GM23248 (cell line): ENCODE measurements at regions not wholly inside any gene's neighbourhood (a gene's known extent, or its start where the extent isn't known, plus 50 kb on each side); places are given as distances from the start of the nearest gene placed in this dataset.

Source experiments
- DNase-seq: peaks from one replicate; pipeline ENCODE4 v3.0.0-alpha.2; 2015
- H2AFZ ChIP-seq: fragments of 200-600 bp; sonication (generic); 2 replicates; pipeline ENCODE4 v1.6.1; 2016; ENCODE audit warnings: antibody characterized with exemption
- H3F3A ChIP-seq: fragments of 200-600 bp; sonication (generic); 2 replicates; pipeline ENCODE4 v1.6.1; 2016; ENCODE audit warnings: mild to moderate bottlenecking, antibody characterized with exemption, mixed run types; ENCODE audit not compliant: insufficient read depth
- H3K27ac ChIP-seq: fragments of 200-600 bp; sonication (generic); 2 replicates; pipeline ENCODE4 v1.5.1; 2016; ENCODE audit warnings: mild to moderate bottlenecking
- H3K27me3 ChIP-seq: fragments of 200-600 bp; sonication (generic); replicated peaks from 2 replicates; pipeline ENCODE4 v1.6.1; 2016; ENCODE audit warnings: mild to moderate bottlenecking; ENCODE audit not compliant: insufficient read depth
- H3K36me3 ChIP-seq: fragments of 200-600 bp; sonication (generic); 2 replicates; pipeline ENCODE4 v1.6.1; 2016; ENCODE audit warnings: low read depth, mild to moderate bottlenecking
- H3K4me1 ChIP-seq: fragments of 200-600 bp; sonication (generic); 2 replicates; pipeline ENCODE4 v1.6.1; 2016; ENCODE audit warnings: mild to moderate bottlenecking; ENCODE audit not compliant: insufficient read depth
- H3K4me2 ChIP-seq: fragments of 200-600 bp; sonication (generic); one replicate; pipeline ENCODE4 v1.6.1; 2016; ENCODE audit warnings: mild to moderate bottlenecking; ENCODE audit not compliant: unreplicated experiment
- H3K4me3 ChIP-seq: fragments of 200-600 bp; sonication (generic); 2 replicates; pipeline ENCODE4 v1.5.1; 2016; ENCODE audit warnings: mild to moderate bottlenecking
- H3K79me2 ChIP-seq: fragments of 200-600 bp; sonication (generic); 2 replicates; pipeline ENCODE4 v1.6.1; 2016; ENCODE audit warnings: mild to moderate bottlenecking; ENCODE audit not compliant: insufficient read depth
- H3K9ac ChIP-seq: fragments of 200-600 bp; sonication (generic); 2 replicates; pipeline ENCODE4 v1.6.1; 2016; ENCODE audit warnings: mild to moderate bottlenecking
- H3K9me2 ChIP-seq: fragments of 200-600 bp; sonication (generic); 2 replicates; pipeline ENCODE4 v1.6.1; 2016; ENCODE audit warnings: mixed run types, mild to moderate bottlenecking, moderate library complexity; ENCODE audit not compliant: insufficient read depth
- H3K9me3 ChIP-seq: fragments of 200-600 bp; sonication (generic); one replicate; pipeline ENCODE4 v1.6.1; 2017; ENCODE audit warnings: low read depth
- H4K20me1 ChIP-seq: fragments of 200-600 bp; sonication (generic); 2 replicates; pipeline ENCODE4 v1.6.0; 2016; ENCODE audit not compliant: insufficient read depth
- EZH2 ChIP-seq: fragments of 200-600 bp; sonication (generic); IDR thresholded peaks from 2 replicates; pipeline ENCODE4 v1.6.1; 2018; ENCODE audit warnings: antibody characterized with exemption, mild to moderate bottlenecking; ENCODE audit not compliant: insufficient read depth, poor library complexity, severe bottlenecking
- EZH2phosphoT487 ChIP-seq: fragments of 200-600 bp; sonication (generic); IDR thresholded peaks from 2 replicates; pipeline ENCODE4 v1.6.1; 2018; ENCODE audit warnings: antibody characterized with exemption, moderate library complexity, mild to moderate bottlenecking, low read depth; ENCODE audit not compliant: insufficient read depth
- WGBS, 2 experiments: methylation state at CpG; one replicate each; pipeline ENCODE4 v1.1.6; 2015 to 2017; ENCODE audit warnings: low lambda C conversion rate in 2 of 2, low coverage in 1 of 2; ENCODE audit errors: missing lambda C conversion rate in 2 of 2; 5-methylcytosine and 5-hydroxymethylcytosine counted together
- in situ Hi-C: fragments of 300-500 bp; cut with MboI; formaldehyde crosslinking; loops from 2 replicates; pipeline ENCODE4 v1.15.0; 2020

- Histone ChIP-seq H2AFZ (no peak overlapping the region), H3K9ac (no peak overlapping the region), H3K4me1 (no peaks in the 10 kb centered on the region), H3K4me2 (no peak overlapping the region), H4K20me1 (no peaks in the 10 kb centered on the region), H3F3A (no peaks in the 10 kb centered on the region), H3K79me2 (no peaks in the 10 kb centered on the region), H3K9me2 (no peaks in the 10 kb centered on the region), H3K9me3 (no peaks in the 10 kb centered on the region), H3K4me3 (no peak overlapping the region), H3K27me3 (no peaks in the 10 kb centered on the region), H3K36me3 (no peaks in the 10 kb centered on the region), H3K27ac (no peak overlapping the region)
- TF ChIP-seq EZH2phosphoT487 (no peak), EZH2 (no peak)
- WGBS, 2 experiments, result 1 to 4% methylated on average over 4 of the region's 4 CpGs
- DNase-seq, result no peak
- in situ Hi-C loops, result no loop called here
Measured at GRCh38 chr10:83943920-83944319, 195.4 kb upstream of the GHITM start.

GRCh38 chr10:83945982-83946718, 193.2 kb upstream of the GHITM start:
- DNase-seq, result no peak
- Histone ChIP-seq H3K4me2 (no peak overlapping the region), H3K9ac (no peak overlapping the region), H3K36me3 (no peaks in the 10 kb centered on the region), H3K9me3 (no peaks in the 10 kb centered on the region), H2AFZ (no peak overlapping the region), H3K27ac (no peak overlapping the region), H4K20me1 (no peaks in the 10 kb centered on the region), H3K4me3 (no peak overlapping the region), H3K79me2 (no peaks in the 10 kb centered on the region), H3K4me1 (no peaks in the 10 kb centered on the region), H3F3A (no peaks in the 10 kb centered on the region), H3K9me2 (no peaks in the 10 kb centered on the region), H3K27me3 (no peaks in the 10 kb centered on the region)
- no peak for TF ChIP-seq EZH2
- TF ChIP-seq EZH2phosphoT487, result no peak
- 6 to 11% methylated on average over 17 of the region's 17 CpGs for WGBS, 2 experiments
- in situ Hi-C loops, result no loop called here

- Histone ChIP-seq H3K27me3 (no peaks in the 10 kb centered on the region), H3K4me1 (no peaks in the 10 kb centered on the region), H3F3A (no peaks in the 10 kb centered on the region), H3K36me3 (no peaks in the 10 kb centered on the region), H3K9me3 (no peaks in the 10 kb centered on the region), H3K79me2 (no peaks in the 10 kb centered on the region), H4K20me1 (no peaks in the 10 kb centered on the region), H2AFZ (no peak overlapping the region), H3K4me3 (no peak overlapping the region), H3K9ac (no peak overlapping the region), H3K27ac (no peak overlapping the region), H3K4me2 (no peak overlapping the region), H3K9me2 (no peaks in the 10 kb centered on the region)
- no peak for TF ChIP-seq EZH2phosphoT487
- TF ChIP-seq EZH2, result no peak
- WGBS, 2 experiments, result 21 to 24% methylated on average over 1 of the region's 1 CpG
- in situ Hi-C loops, result no loop called here
- no peak for DNase-seq
Measured at GRCh38 chr10:83952314-83952713, 187.0 kb upstream of the GHITM start.

GRCh38 chr10:83953589-83953988, 185.7 kb upstream of the GHITM start:
- no peak for DNase-seq
- H4K20me1 ChIP-seq, result no peaks in the 10 kb centered on the region
- TF ChIP-seq EZH2phosphoT487 (no peak), EZH2 (no peak)
- no peak overlapping the region for H3K9ac ChIP-seq
- H3K27me3 ChIP-seq, result no peaks in the 10 kb centered on the region
- no peak overlapping the region for H3K4me2 ChIP-seq
- H3K4me3 ChIP-seq, result no peak overlapping the region
- no peaks in the 10 kb centered on the region for H3K4me1 ChIP-seq
- no peaks in the 10 kb centered on the region for H3K79me2 ChIP-seq
- H3K9me3 ChIP-seq, result no peaks in the 10 kb centered on the region
- no peaks in the 10 kb centered on the region for H3F3A ChIP-seq
- H3K36me3 ChIP-seq, result no peaks in the 10 kb centered on the region
- WGBS, 2 experiments, result 27 to 38% methylated on average over 2 of the region's 2 CpGs
- H3K9me2 ChIP-seq, result no peaks in the 10 kb centered on the region
- in situ Hi-C loops, result no loop called here
- H3K27ac ChIP-seq, result no peak overlapping the region
- H2AFZ ChIP-seq, result no peak overlapping the region
